ENCODE measurements at regions not wholly inside any gene's neighbourhood (a gene's known extent, or its start where the extent isn't known, plus 50 kb on each side); places are given as distances from the start of the nearest gene placed in this dataset.

- TF ChIP-seq CTCF (IDR thresholded peaks at IDR 0.05; ENCODE audit: low read depth, low read length) (no peak), EZH2phosphoT487 (IDR thresholded peaks at IDR 0.05; ENCODE audit: low read depth) (no peak)
- Histone ChIP-seq H3K4me3 (ENCODE audit: low read length) (no peak overlapping the region), H3K27ac (ENCODE audit: low read length) (no peak overlapping the region), H3K4me2 (ENCODE audit: low read length) (no peak overlapping the region), H3K4me1 (ENCODE audit: low read length) (no peaks in the 10 kb centered on the region), H4K20me1 (ENCODE audit: insufficient read depth, low read length) (no peaks in the 10 kb centered on the region), H3K9me3 (ENCODE audit: insufficient read depth, low read length) (no peaks in the 10 kb centered on the region), H2AFZ (ENCODE audit: low read depth, low read length) (no peak overlapping the region), H3K36me3 (replicated peaks; ENCODE audit: low read depth, low read length) (no peaks in the 10 kb centered on the region), H3K9ac (ENCODE audit: low read length) (no peak overlapping the region), H3K79me2 (ENCODE audit: low read length) (no peaks in the 10 kb centered on the region), H3K27me3 (ENCODE audit: low read depth, low read length) (0 out of 2 replicates have a peak, but pooled peaks cover 4% of the 10 kb centered on the region)
Measured at GRCh38 chr16:74201576-74201975, 95.0 kb upstream of the PSMD7 start.

GRCh38 chr16:74200921-74201320 is 95.7 kb upstream of the PSMD7 start:
- Histone ChIP-seq H3K4me2 (ENCODE audit: low read length) (no peak overlapping the region), H3K36me3 (replicated peaks; ENCODE audit: low read depth, low read length) (no peaks in the 10 kb centered on the region), H3K9ac (ENCODE audit: low read length) (no peak overlapping the region), H2AFZ (ENCODE audit: low read depth, low read length) (no peak overlapping the region), H3K27me3 (ENCODE audit: low read depth, low read length) (0 out of 2 replicates have a peak, but pooled peaks cover 4% of the 10 kb centered on the region), H3K4me1 (ENCODE audit: low read length) (no peaks in the 10 kb centered on the region), H4K20me1 (ENCODE audit: insufficient read depth, low read length) (no peaks in the 10 kb centered on the region), H3K79me2 (ENCODE audit: low read length) (no peaks in the 10 kb centered on the region), H3K9me3 (ENCODE audit: insufficient read depth, low read length) (no peaks in the 10 kb centered on the region), H3K4me3 (ENCODE audit: low read length) (no peak overlapping the region), H3K27ac (ENCODE audit: low read length) (no peak overlapping the region)
- TF ChIP-seq EZH2phosphoT487 (IDR thresholded peaks at IDR 0.05; ENCODE audit: low read depth) (no peak), CTCF (IDR thresholded peaks at IDR 0.05; ENCODE audit: low read depth, low read length) (no peak)

GRCh38 chr16:74199842-74200124 is 96.8 kb upstream of the PSMD7 start:
- Histone ChIP-seq H3K4me1 (ENCODE audit: low read length) (no peaks in the 10 kb centered on the region), H3K79me2 (ENCODE audit: low read length) (no peaks in the 10 kb centered on the region), H3K27ac (ENCODE audit: low read length) (no peak overlapping the region), H4K20me1 (ENCODE audit: insufficient read depth, low read length) (no peaks in the 10 kb centered on the region), H3K4me2 (ENCODE audit: low read length) (no peak overlapping the region), H3K4me3 (ENCODE audit: low read length) (no peak overlapping the region), H3K36me3 (replicated peaks; ENCODE audit: low read depth, low read length) (no peaks in the 10 kb centered on the region), H3K9ac (ENCODE audit: low read length) (no peak overlapping the region), H3K9me3 (ENCODE audit: insufficient read depth, low read length) (no peaks in the 10 kb centered on the region), H3K27me3 (ENCODE audit: low read depth, low read length) (0 out of 2 replicates have a peak, but pooled peaks cover 4% of the 10 kb centered on the region), H2AFZ (ENCODE audit: low read depth, low read length) (no peak overlapping the region)
- TF ChIP-seq EZH2phosphoT487 (IDR thresholded peaks at IDR 0.05; ENCODE audit: low read depth): no peak
- no peak for TF ChIP-seq CTCF (IDR thresholded peaks at IDR 0.05; ENCODE audit: low read depth, low read length)

- H3K27ac ChIP-seq (ENCODE audit: low read length): no peak overlapping the region
- H3K4me3 ChIP-seq (ENCODE audit: low read length): no peak overlapping the region
- H3K27me3 ChIP-seq (ENCODE audit: low read depth, low read length): 0 out of 2 replicates have a peak, but pooled peaks cover 4% of the 10 kb centered on the region
- no peak overlapping the region for H2AFZ ChIP-seq (ENCODE audit: low read depth, low read length)
- no peaks in the 10 kb centered on the region for H3K79me2 ChIP-seq (ENCODE audit: low read length)
- no peaks in the 10 kb centered on the region for H3K9me3 ChIP-seq (ENCODE audit: insufficient read depth, low read length)
- no peaks in the 10 kb centered on the region for H3K36me3 ChIP-seq (replicated peaks; ENCODE audit: low read depth, low read length)
- H3K4me1 ChIP-seq (ENCODE audit: low read length): no peaks in the 10 kb centered on the region
- TF ChIP-seq CTCF (IDR thresholded peaks at IDR 0.05; ENCODE audit: low read depth, low read length) (no peak), EZH2phosphoT487 (IDR thresholded peaks at IDR 0.05; ENCODE audit: low read depth) (no peak)
- H3K9ac ChIP-seq (ENCODE audit: low read length): no peak overlapping the region
- no peak overlapping the region for H3K4me2 ChIP-seq (ENCODE audit: low read length)
- no peaks in the 10 kb centered on the region for H4K20me1 ChIP-seq (ENCODE audit: insufficient read depth, low read length)
Measured at GRCh38 chr16:74199066-74199841, 97.4 kb upstream of the PSMD7 start.
